IPS-11a (cell line): ENCODE measurements at regions not wholly inside any gene's neighbourhood (a gene's known extent, or its start where the extent isn't known, plus 50 kb on each side); places are given as distances from the start of the nearest gene placed in this dataset.

Source experiments
- H3K4me3 ChIP-seq: one replicate; pipeline ENCODE4 v1.5.1; 2013; ENCODE audit warnings: low read depth, low read length, control low read depth

- H3K4me3 ChIP-seq = no peak overlapping the region
Observed at GRCh38 chr20:60124776-60125381, 166.7 kb downstream of the CDH26 start.

GRCh38 chr20:60125513-60125912 is 167.3 kb downstream of the CDH26 start:
- no peak overlapping the region for H3K4me3 ChIP-seq

GRCh38 chr20:60126975-60127374 is 168.8 kb downstream of the CDH26 start:
- no peak overlapping the region for H3K4me3 ChIP-seq

GRCh38 chr20:60131375-60131774 is 173.2 kb downstream of the CDH26 start:
- no peak overlapping the region for H3K4me3 ChIP-seq

- H3K4me3 ChIP-seq = no peak overlapping the region
Observed at GRCh38 chr20:60132162-60132826, 174.1 kb downstream of the CDH26 start.

- no peak overlapping the region for H3K4me3 ChIP-seq
Observed at GRCh38 chr20:60132827-60133670, 174.8 kb downstream of the CDH26 start.

- H3K4me3 ChIP-seq = no peak overlapping the region
Observed at GRCh38 chr20:60135276-60135675, 177.1 kb downstream of the CDH26 start.

- H3K4me3 ChIP-seq = no peak overlapping the region
Observed at GRCh38 chr20:60136645-60137401, 178.6 kb downstream of the CDH26 start.

- H3K4me3 ChIP-seq = no peak overlapping the region
Observed at GRCh38 chr20:60137657-60138245, 179.5 kb downstream of the CDH26 start.

- no peak overlapping the region for H3K4me3 ChIP-seq
Observed at GRCh38 chr20:60138256-60139220, 180.3 kb downstream of the CDH26 start.

- H3K4me3 ChIP-seq = no peak overlapping the region
Observed at GRCh38 chr20:60139663-60140446, 181.6 kb downstream of the CDH26 start.

- H3K4me3 ChIP-seq = no peak overlapping the region
Observed at GRCh38 chr20:60142587-60142986, 184.4 kb downstream of the CDH26 start.

- H3K4me3 ChIP-seq = no peak overlapping the region
Observed at GRCh38 chr20:60143261-60143842, 185.1 kb downstream of the CDH26 start.

- no peak overlapping the region for H3K4me3 ChIP-seq
Observed at GRCh38 chr20:60144404-60144803, 186.2 kb downstream of the CDH26 start.

- no peak overlapping the region for H3K4me3 ChIP-seq
Observed at GRCh38 chr20:60144974-60145527, 186.8 kb downstream of the CDH26 start.

GRCh38 chr20:60147004-60147403 is 188.8 kb downstream of the CDH26 start:
- H3K4me3 ChIP-seq = no peak overlapping the region

- H3K4me3 ChIP-seq = no peak overlapping the region
Observed at GRCh38 chr20:60148885-60149284, 190.7 kb downstream of the CDH26 start.

GRCh38 chr20:60152792-60153191 is 194.6 kb downstream of the CDH26 start:
- no peak overlapping the region for H3K4me3 ChIP-seq
